Inflammatory macrophage treated with lipopolysaccharide for 1 hour (primary cell): ENCODE measurements at regions not wholly inside any gene's neighbourhood (a gene's known extent, or its start where the extent isn't known, plus 50 kb on each side); places are given as distances from the start of the nearest gene placed in this dataset.
"Not testable (repeated sequence)": the region's sequence is repeated elsewhere in the genome, so short reads cannot be mapped to it uniquely, and the experiment has no call there.

Experiments
- DNase-seq, 2 donors: peaks; one replicate each; pipeline ENCODE4 v3.0.0-alpha.2; 2020 to 2022

GRCh38 chr5:113652161-113652560 is 138.7 kb downstream of the YTHDC2 start:
- DNase-seq, result no peak

- no peak for DNase-seq
These were observed 141.3 kb downstream of the YTHDC2 start for GRCh38 chr5:113654828-113655227.

- no peak for DNase-seq
These were observed 146.7 kb downstream of the YTHDC2 start for GRCh38 chr5:113660206-113660605.

GRCh38 chr5:113660706-113661250 is 147.3 kb downstream of the YTHDC2 start:
- DNase-seq, result no peak

- peak; percentile 1 to 52 for DNase-seq
These were observed 150.5 kb downstream of the YTHDC2 start for GRCh38 chr5:113663879-113664541.

GRCh38 chr5:113673041-113673440 is 159.5 kb downstream of the YTHDC2 start:
- no peak for DNase-seq

GRCh38 chr5:113675166-113675565 is 161.7 kb downstream of the YTHDC2 start:
- DNase-seq, result no peak

GRCh38 chr5:113678202-113678601 is 164.7 kb downstream of the YTHDC2 start:
- no peak for DNase-seq

- DNase-seq, result peak; percentile 7 to 55
These were observed 165.6 kb downstream of the YTHDC2 start for GRCh38 chr5:113678924-113679575.

GRCh38 chr5:113680534-113680933 is 167.0 kb downstream of the YTHDC2 start:
- DNase-seq, result no peak

- no peak for DNase-seq
These were observed 169.1 kb downstream of the YTHDC2 start for GRCh38 chr5:113682497-113683136.

GRCh38 chr5:113683211-113683610 is 169.7 kb downstream of the YTHDC2 start:
- no peak for DNase-seq

GRCh38 chr5:113686599-113686998 is 173.1 kb downstream of the YTHDC2 start:
- no peak for DNase-seq

GRCh38 chr5:113689647-113690046 is 176.2 kb downstream of the YTHDC2 start:
- no peak for DNase-seq

GRCh38 chr5:113692466-113692865 is 179.0 kb downstream of the YTHDC2 start:
- no peak for DNase-seq

GRCh38 chr5:113692891-113693457 is 179.5 kb downstream of the YTHDC2 start:
- DNase-seq, result no peak

- no peak for DNase-seq
These were observed 180.2 kb downstream of the YTHDC2 start for GRCh38 chr5:113693701-113694100.

GRCh38 chr5:113694576-113694975 is 181.1 kb downstream of the YTHDC2 start:
- DNase-seq, result no peak

- DNase-seq, result no peak
These were observed 189.8 kb downstream of the YTHDC2 start for GRCh38 chr5:113703266-113703665.

- DNase-seq, result no peak
These were observed 192.2 kb downstream of the YTHDC2 start for GRCh38 chr5:113705657-113706056.

GRCh38 chr5:113713051-113713450 is 199.6 kb downstream of the YTHDC2 start:
- DNase-seq, result no peak

GRCh38 chr5:113715921-113716320 is 202.4 kb downstream of the YTHDC2 start:
- not testable (repeated sequence) for DNase-seq

GRCh38 chr5:113719549-113719948 is 206.1 kb downstream of the YTHDC2 start:
- DNase-seq, result no peak

- no peak for DNase-seq
These were observed 207.7 kb downstream of the YTHDC2 start for GRCh38 chr5:113721171-113721570.
